NCI-H2107 (cell line): ENCODE measurements at regions not wholly inside any gene's neighbourhood (a gene's known extent, or its start where the extent isn't known, plus 50 kb on each side); places are given as distances from the start of the nearest gene placed in this dataset.
"Not testable (repeated sequence)": the region's sequence is repeated elsewhere in the genome, so short reads cannot be mapped to it uniquely, and the experiment has no call there.

Source experiments
- DNase-seq: peaks from one replicate; lab custom pipeline; 2025; lab: John Stamatoyannopoulos, UW

- DNase-seq = no peak
Measured at GRCh38 chr1:106398391-106398790, 658.1 kb upstream of the PRMT6 start.

GRCh38 chr1:106406114-106406513 is 650.4 kb upstream of the PRMT6 start:
- no peak for DNase-seq

GRCh38 chr1:106412321-106412720 is 644.2 kb upstream of the PRMT6 start:
- DNase-seq = not testable (repeated sequence)

- no peak for DNase-seq
Measured at GRCh38 chr1:106435269-106435668, 621.2 kb upstream of the PRMT6 start.

- no peak for DNase-seq
Measured at GRCh38 chr1:106439475-106439874, 617.0 kb upstream of the PRMT6 start.

GRCh38 chr1:106447466-106447865 is 609.0 kb upstream of the PRMT6 start:
- no peak for DNase-seq

- DNase-seq = no peak
Measured at GRCh38 chr1:106456832-106457231, 599.6 kb upstream of the PRMT6 start.

- no peak for DNase-seq
Measured at GRCh38 chr1:106457368-106457767, 599.1 kb upstream of the PRMT6 start.

GRCh38 chr1:106458866-106459265 is 597.6 kb upstream of the PRMT6 start:
- DNase-seq = no peak

- DNase-seq = no peak
Measured at GRCh38 chr1:106459418-106459817, 597.1 kb upstream of the PRMT6 start.

- no peak for DNase-seq
Measured at GRCh38 chr1:106465666-106466065, 590.8 kb upstream of the PRMT6 start.

GRCh38 chr1:106480629-106481028 is 575.8 kb upstream of the PRMT6 start:
- no peak for DNase-seq

GRCh38 chr1:106492880-106493279 is 563.6 kb upstream of the PRMT6 start:
- no peak for DNase-seq

- DNase-seq = no peak
Measured at GRCh38 chr1:106494646-106495045, 561.8 kb upstream of the PRMT6 start.

GRCh38 chr1:106498238-106498637 is 558.2 kb upstream of the PRMT6 start:
- DNase-seq = no peak

GRCh38 chr1:106502659-106503058 is 553.8 kb upstream of the PRMT6 start:
- no peak for DNase-seq

- DNase-seq = no peak
Measured at GRCh38 chr1:106515375-106515774, 541.1 kb upstream of the PRMT6 start.

- DNase-seq = no peak
Measured at GRCh38 chr1:106517224-106517623, 539.2 kb upstream of the PRMT6 start.

GRCh38 chr1:106523497-106523896 is 533.0 kb upstream of the PRMT6 start:
- DNase-seq = no peak

- no peak for DNase-seq
Measured at GRCh38 chr1:106524631-106525030, 531.8 kb upstream of the PRMT6 start.

GRCh38 chr1:106526650-106527049 is 529.8 kb upstream of the PRMT6 start:
- DNase-seq = no peak

GRCh38 chr1:106534612-106535011 is 521.9 kb upstream of the PRMT6 start:
- DNase-seq = no peak

- DNase-seq = no peak
Measured at GRCh38 chr1:106536741-106537140, 519.7 kb upstream of the PRMT6 start.

- no peak for DNase-seq
Measured at GRCh38 chr1:106548726-106549125, 507.7 kb upstream of the PRMT6 start.

- no peak for DNase-seq
Measured at GRCh38 chr1:106554294-106554693, 502.2 kb upstream of the PRMT6 start.
